Subcutaneous abdominal adipose tissue (tissue), 5 donors: ENCODE measurements at regions not wholly inside any gene's neighbourhood (a gene's known extent, or its start where the extent isn't known, plus 50 kb on each side); places are given as distances from the start of the nearest gene placed in this dataset.
"Not testable (repeated sequence)": the region's sequence is repeated elsewhere in the genome, so short reads cannot be mapped to it uniquely, and the experiment has no call there.

Experiments
- H3K27ac ChIP-seq: one replicate; pipeline ENCODE4 v1.7.0; 2013; ENCODE audit warnings: low read depth, mild to moderate bottlenecking, inconsistent platforms, low read length, moderate library complexity
- H3K27me3 ChIP-seq, 5 donors: one replicate each; pipeline ENCODE4 v1.7.0; 2013; ENCODE audit warnings: low read length in 5 of 5, inconsistent platforms in 1 of 5; ENCODE audit not compliant: control insufficient read depth in 5 of 5, insufficient read depth in 4 of 5
- H3K36me3 ChIP-seq, 5 donors: one replicate each; pipeline ENCODE4 v1.7.0; 2013; ENCODE audit warnings: low read length in 5 of 5; ENCODE audit not compliant: control insufficient read depth in 5 of 5, insufficient read depth in 5 of 5
- H3K4me1 ChIP-seq, 5 donors: one replicate each; pipeline ENCODE4 v1.7.0; 2013; ENCODE audit warnings: low read length in 5 of 5, mild to moderate bottlenecking in 3 of 5, moderate library complexity in 1 of 5; ENCODE audit not compliant: control insufficient read depth in 5 of 5, insufficient read depth in 5 of 5
- H3K4me3 ChIP-seq, 5 donors: one replicate each; pipeline ENCODE4 v1.7.0; 2013; ENCODE audit warnings: low read length in 5 of 5, low read depth in 1 of 5
- H3K9ac ChIP-seq, 5 donors: one replicate each; pipeline ENCODE4 v1.7.0; 2013; ENCODE audit warnings: low read length in 5 of 5, mild to moderate bottlenecking in 4 of 5, moderate library complexity in 3 of 5
- H3K9me3 ChIP-seq, 5 donors: one replicate each; pipeline ENCODE4 v1.7.0; 2013; ENCODE audit warnings: low read length in 5 of 5; ENCODE audit not compliant: control insufficient read depth in 5 of 5
- donor health status: healthy.
- donor health status: healthy.
- donor health status: healthy.
- donor health status: healthy.
- donor health status: healthy.

GRCh38 chr3:145251311-145251710, 909.7 kb downstream of the PLOD2 start:
- no peaks in the 10 kb centered on the region for H3K27me3 ChIP-seq
- no peak overlapping the region for H3K9ac ChIP-seq
- H3K27ac ChIP-seq, result no peak overlapping the region
- H3K36me3 ChIP-seq, result no peaks in the 10 kb centered on the region
- peaks cover 8 to 26% (median 19%) of the 10 kb centered on the region in 5 donors for H3K9me3 ChIP-seq
- no peak overlapping the region for H3K4me3 ChIP-seq
- no peaks in the 10 kb centered on the region for H3K4me1 ChIP-seq

GRCh38 chr3:145257967-145258366, 903.0 kb downstream of the PLOD2 start:
- H3K4me1 ChIP-seq, H3K9me3 ChIP-seq, H3K9ac ChIP-seq, H3K4me3 ChIP-seq, H3K27ac ChIP-seq, H3K27me3 ChIP-seq, H3K36me3 ChIP-seq: not testable (repeated sequence)

- peaks cover 0 to 2% (median 0%) of the 10 kb centered on the region in 5 donors for H3K9me3 ChIP-seq
- H3K36me3 ChIP-seq, result no peaks in the 10 kb centered on the region
- no peaks in the 10 kb centered on the region for H3K27me3 ChIP-seq
- no peaks in the 10 kb centered on the region for H3K4me1 ChIP-seq
- H3K9ac ChIP-seq, result no peak overlapping the region
- H3K4me3 ChIP-seq, result no peak overlapping the region
- H3K27ac ChIP-seq, result no peak overlapping the region
Observed at GRCh38 chr3:145259166-145259880, 901.7 kb downstream of the PLOD2 start.

GRCh38 chr3:145263458-145263857, 897.5 kb downstream of the PLOD2 start:
- H3K9ac ChIP-seq, result not testable (repeated sequence)

GRCh38 chr3:145266368-145266767, 894.6 kb downstream of the PLOD2 start:
- Histone ChIP-seq H3K36me3 (no peaks in the 10 kb centered on the region), H3K9me3 (no peaks in the 10 kb centered on the region), H3K4me3 (no peak overlapping the region), H3K4me1 (no peaks in the 10 kb centered on the region), H3K9ac (no peak overlapping the region), H3K27me3 (no peaks in the 10 kb centered on the region), H3K27ac (no peak overlapping the region)

More at GRCh38 chr3:145263458-145263857, 897.5 kb downstream of the PLOD2 start:
- H3K27ac ChIP-seq, H3K4me3 ChIP-seq, H3K9me3 ChIP-seq, H3K4me1 ChIP-seq, H3K36me3 ChIP-seq, H3K27me3 ChIP-seq: not testable (repeated sequence)

- Histone ChIP-seq H3K27me3 (no peaks in the 10 kb centered on the region), H3K9ac (no peak overlapping the region), H3K9me3 (no peaks in the 10 kb centered on the region), H3K4me1 (no peaks in the 10 kb centered on the region), H3K27ac (no peak overlapping the region), H3K4me3 (no peak overlapping the region), H3K36me3 (no peaks in the 10 kb centered on the region)
Observed at GRCh38 chr3:145269106-145269505, 891.9 kb downstream of the PLOD2 start.

- Histone ChIP-seq H3K9me3 (peaks cover 4 to 18% (median 16%) of the 10 kb centered on the region in 5 donors), H3K9ac (no peak overlapping the region), H3K27me3 (no peaks in the 10 kb centered on the region), H3K27ac (no peak overlapping the region), H3K36me3 (no peaks in the 10 kb centered on the region), H3K4me3 (no peak overlapping the region), H3K4me1 (no peaks in the 10 kb centered on the region)
Observed at GRCh38 chr3:145272684-145273083, 888.3 kb downstream of the PLOD2 start.

GRCh38 chr3:145282505-145282904, 878.5 kb downstream of the PLOD2 start:
- H3K9ac ChIP-seq, result no peak overlapping the region

GRCh38 chr3:145286937-145287336, 874.0 kb downstream of the PLOD2 start:
- Histone ChIP-seq H3K4me3 (no peak overlapping the region), H3K9ac (no peak overlapping the region), H3K36me3 (no peaks in the 10 kb centered on the region), H3K9me3 (no peaks in the 10 kb centered on the region), H3K4me1 (no peaks in the 10 kb centered on the region), H3K27me3 (no peaks in the 10 kb centered on the region), H3K27ac (no peak overlapping the region)

More at GRCh38 chr3:145282505-145282904, 878.5 kb downstream of the PLOD2 start:
- Histone ChIP-seq H3K36me3 (no peaks in the 10 kb centered on the region), H3K27ac (no peak overlapping the region), H3K9me3 (peaks cover 0 to 2% (median 0%) of the 10 kb centered on the region in 5 donors), H3K4me3 (no peak overlapping the region), H3K27me3 (no peaks in the 10 kb centered on the region), H3K4me1 (no peaks in the 10 kb centered on the region)

GRCh38 chr3:145290010-145290409, 871.0 kb downstream of the PLOD2 start:
- Histone ChIP-seq H3K27ac (no peak overlapping the region), H3K27me3 (no peaks in the 10 kb centered on the region), H3K4me1 (no peaks in the 10 kb centered on the region), H3K36me3 (no peaks in the 10 kb centered on the region), H3K4me3 (no peak overlapping the region), H3K9ac (no peak overlapping the region), H3K9me3 (no peaks in the 10 kb centered on the region)
